Muscle layer of colon (tissue), 2 donors: ENCODE measurements at regions not wholly inside any gene's neighbourhood (a gene's known extent, or its start where the extent isn't known, plus 50 kb on each side); places are given as distances from the start of the nearest gene placed in this dataset.

Source experiments
- H3K27ac ChIP-seq: one replicate; pipeline ENCODE4 v1.7.0; 2013; ENCODE audit warnings: low read depth, mild to moderate bottlenecking, low read length, moderate library complexity
- H3K27me3 ChIP-seq, 2 donors: one replicate each; pipeline ENCODE4 v1.7.0; 2013; ENCODE audit warnings: low read length in 2 of 2, mild to moderate bottlenecking in 2 of 2; ENCODE audit not compliant: insufficient read depth in 2 of 2, control insufficient read depth in 1 of 2
- H3K36me3 ChIP-seq: one replicate; pipeline ENCODE4 v1.7.0; 2013; ENCODE audit warnings: mild to moderate bottlenecking, low read length; ENCODE audit not compliant: insufficient read depth
- H3K4me1 ChIP-seq: one replicate; pipeline ENCODE4 v1.7.0; 2013; ENCODE audit warnings: mild to moderate bottlenecking, low read length; ENCODE audit not compliant: insufficient read depth
- H3K4me3 ChIP-seq, 2 donors: one replicate each; pipeline ENCODE4 v1.7.0; 2013; ENCODE audit warnings: low read length in 2 of 2, low read depth in 1 of 2, mild to moderate bottlenecking in 1 of 2, moderate library complexity in 1 of 2
- H3K9ac ChIP-seq: one replicate; pipeline ENCODE4 v1.7.0; 2013; ENCODE audit warnings: low read length
- H3K9me3 ChIP-seq: one replicate; pipeline ENCODE4 v1.7.0; 2013; ENCODE audit warnings: mild to moderate bottlenecking, low read length
- donor health status: abdominal sarcoma.
- donor health status: Adenocarcinoma of cecum.

DNA sequence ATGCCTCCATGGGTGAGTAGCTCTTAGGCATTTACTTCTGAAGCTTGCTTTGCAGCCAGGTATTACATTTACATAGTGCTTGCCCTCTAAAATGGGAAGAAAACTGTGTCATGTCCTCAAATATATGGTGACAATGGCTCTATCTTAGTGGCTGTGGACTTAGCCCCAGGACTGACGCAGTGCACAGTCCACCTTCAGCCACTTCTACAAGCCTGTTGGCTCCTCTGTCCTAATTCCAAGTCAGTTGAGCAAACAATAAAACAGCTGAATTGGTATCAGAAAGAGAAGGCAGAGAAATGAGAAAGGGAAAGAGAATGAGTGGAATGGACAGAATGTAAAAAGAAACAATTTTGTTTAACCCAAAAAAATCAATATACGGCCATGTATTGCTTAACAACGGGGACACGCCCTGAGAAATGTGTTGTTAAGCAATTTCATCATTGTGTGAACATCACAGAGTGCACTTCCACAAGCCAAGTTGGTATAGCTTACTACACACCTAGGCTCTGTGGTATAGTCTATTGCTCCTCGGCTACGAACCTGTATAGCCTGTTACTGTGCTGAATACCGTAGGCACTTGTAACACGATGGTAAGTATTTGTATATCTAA lies 93.5 kb downstream of the GRIN2B start:
- Histone ChIP-seq H3K9ac (no peak overlapping the region), H3K27me3 (no peaks in the 10 kb centered on the region), H3K4me1 (no peaks in the 10 kb centered on the region), H3K9me3 (no peaks in the 10 kb centered on the region), H3K4me3 (no peak overlapping the region), H3K36me3 (no peaks in the 10 kb centered on the region), H3K27ac (no peak overlapping the region)

GRCh38 chr12:13882176-13882575 lies 99.2 kb downstream of the GRIN2B start:
- H3K9ac ChIP-seq = no peak overlapping the region
- no peaks in the 10 kb centered on the region for H3K27me3 ChIP-seq
- H3K9me3 ChIP-seq = no peaks in the 10 kb centered on the region
- H3K36me3 ChIP-seq = no peaks in the 10 kb centered on the region
- no peak overlapping the region for H3K27ac ChIP-seq
- H3K4me1 ChIP-seq = no peaks in the 10 kb centered on the region
- H3K4me3 ChIP-seq = no peak overlapping the region

GRCh38 chr12:13880613-13881012 lies 100.8 kb downstream of the GRIN2B start:
- Histone ChIP-seq H3K27ac (no peak overlapping the region), H3K4me1 (no peaks in the 10 kb centered on the region), H3K27me3 (no peaks in the 10 kb centered on the region), H3K4me3 (no peak overlapping the region), H3K9ac (no peak overlapping the region), H3K9me3 (no peaks in the 10 kb centered on the region), H3K36me3 (no peaks in the 10 kb centered on the region)

DNA sequence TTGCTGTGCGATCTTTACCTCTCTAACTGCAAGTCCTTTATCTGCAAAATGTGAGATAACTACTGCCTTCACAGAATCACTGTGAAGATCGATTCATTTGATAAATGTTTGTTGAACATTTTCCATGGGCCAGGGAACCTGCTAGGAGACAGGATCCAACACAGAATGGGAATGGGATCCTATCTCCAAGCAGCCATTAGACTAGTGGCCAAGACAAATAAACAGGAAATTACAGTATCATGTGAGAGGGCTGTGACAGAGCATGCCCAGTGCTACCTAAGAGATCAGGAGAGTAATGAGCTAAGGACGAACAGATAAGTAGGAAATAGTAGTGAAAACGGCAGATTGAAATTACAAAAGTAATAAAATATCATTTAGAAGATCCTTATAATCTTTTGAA lies 105.7 kb downstream of the GRIN2B start:
- Histone ChIP-seq H3K36me3 (no peaks in the 10 kb centered on the region), H3K27ac (no peak overlapping the region), H3K4me3 (no peak overlapping the region), H3K4me1 (no peaks in the 10 kb centered on the region), H3K27me3 (no peaks in the 10 kb centered on the region), H3K9ac (no peak overlapping the region), H3K9me3 (no peaks in the 10 kb centered on the region)

DNA sequence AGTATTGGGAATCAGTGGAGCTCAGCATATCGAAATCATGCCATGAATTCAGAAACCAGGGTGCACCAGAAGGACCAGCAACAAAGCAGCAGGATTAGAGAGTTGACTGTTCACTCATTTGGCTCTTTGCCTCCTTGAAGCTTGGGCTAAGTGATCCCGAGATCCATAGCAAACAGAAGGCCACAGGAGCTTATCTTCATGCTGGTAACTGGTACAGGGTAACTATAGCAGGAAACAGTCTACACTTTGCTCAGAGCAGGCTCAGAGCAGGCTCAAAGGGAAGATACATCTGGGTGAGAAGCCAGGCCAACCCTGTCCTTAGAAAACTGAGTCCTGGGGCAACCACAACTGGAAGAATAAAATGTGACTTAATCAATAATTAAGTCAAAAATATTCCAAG lies 111.1 kb downstream of the GRIN2B start:
- Histone ChIP-seq H3K27me3 (no peaks in the 10 kb centered on the region), H3K4me1 (no peaks in the 10 kb centered on the region), H3K9me3 (no peaks in the 10 kb centered on the region), H3K9ac (no peak overlapping the region), H3K4me3 (no peak overlapping the region), H3K36me3 (no peaks in the 10 kb centered on the region), H3K27ac (no peak overlapping the region)

- Histone ChIP-seq H3K9ac (no peak overlapping the region), H3K4me3 (no peak overlapping the region), H3K27me3 (no peaks in the 10 kb centered on the region), H3K27ac (no peak overlapping the region), H3K36me3 (no peaks in the 10 kb centered on the region), H3K4me1 (no peaks in the 10 kb centered on the region), H3K9me3 (no peaks in the 10 kb centered on the region)
Observed at GRCh38 chr12:13864081-13864673, 117.2 kb downstream of the GRIN2B start.

DNA sequence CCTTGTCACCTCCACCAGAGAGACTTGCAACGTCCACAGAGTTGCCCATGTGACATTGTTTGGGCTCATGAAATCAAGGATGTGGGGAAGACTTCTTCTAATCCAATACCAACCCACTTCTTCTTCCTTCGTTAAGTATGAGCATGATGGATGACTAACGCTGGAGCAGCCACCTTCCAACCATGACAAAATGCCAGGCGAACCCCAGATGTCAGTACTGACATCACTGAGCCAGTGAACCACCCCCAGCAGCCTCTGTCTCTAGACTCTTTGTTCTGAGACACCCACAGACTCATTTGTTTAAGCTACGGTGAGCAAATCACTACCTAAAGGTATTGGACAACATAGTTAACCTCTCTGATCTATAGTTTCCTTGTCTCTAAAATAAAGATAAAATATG lies 123.7 kb downstream of the GRIN2B start:
- Histone ChIP-seq H3K27me3 (no peaks in the 10 kb centered on the region), H3K9me3 (no peaks in the 10 kb centered on the region), H3K9ac (no peak overlapping the region), H3K36me3 (no peaks in the 10 kb centered on the region), H3K27ac (no peak overlapping the region), H3K4me3 (no peak overlapping the region), H3K4me1 (no peaks in the 10 kb centered on the region)

GRCh38 chr12:13853471-13853870 lies 127.9 kb downstream of the GRIN2B start:
- no peaks in the 10 kb centered on the region for H3K27me3 ChIP-seq
- peaks cover 7% of the 10 kb centered on the region for H3K4me1 ChIP-seq
- H3K27ac ChIP-seq = no peak overlapping the region
- H3K9me3 ChIP-seq = no peaks in the 10 kb centered on the region
- H3K36me3 ChIP-seq = no peaks in the 10 kb centered on the region
- H3K9ac ChIP-seq = no peak overlapping the region
- no peak overlapping the region for H3K4me3 ChIP-seq

GRCh38 chr12:13851828-13852227 lies 129.6 kb downstream of the GRIN2B start:
- H3K4me3 ChIP-seq = no peak overlapping the region
- no peaks in the 10 kb centered on the region for H3K9me3 ChIP-seq
- H3K9ac ChIP-seq = no peak overlapping the region
- H3K4me1 ChIP-seq = peaks cover 7% of the 10 kb centered on the region
- no peaks in the 10 kb centered on the region for H3K36me3 ChIP-seq
- no peak overlapping the region for H3K27ac ChIP-seq
- peaks cover 0 to 5% of the 10 kb centered on the region in 2 donors for H3K27me3 ChIP-seq

- H3K27ac ChIP-seq = no peak overlapping the region
- no peaks in the 10 kb centered on the region for H3K36me3 ChIP-seq
- no peaks in the 10 kb centered on the region for H3K9me3 ChIP-seq
- peaks cover 7% of the 10 kb centered on the region for H3K4me1 ChIP-seq
- no peak overlapping the region for H3K9ac ChIP-seq
- H3K4me3 ChIP-seq = no peak overlapping the region
- peaks cover 0 to 5% of the 10 kb centered on the region in 2 donors for H3K27me3 ChIP-seq
Observed at GRCh38 chr12:13849456-13849855, 131.9 kb downstream of the GRIN2B start.

DNA sequence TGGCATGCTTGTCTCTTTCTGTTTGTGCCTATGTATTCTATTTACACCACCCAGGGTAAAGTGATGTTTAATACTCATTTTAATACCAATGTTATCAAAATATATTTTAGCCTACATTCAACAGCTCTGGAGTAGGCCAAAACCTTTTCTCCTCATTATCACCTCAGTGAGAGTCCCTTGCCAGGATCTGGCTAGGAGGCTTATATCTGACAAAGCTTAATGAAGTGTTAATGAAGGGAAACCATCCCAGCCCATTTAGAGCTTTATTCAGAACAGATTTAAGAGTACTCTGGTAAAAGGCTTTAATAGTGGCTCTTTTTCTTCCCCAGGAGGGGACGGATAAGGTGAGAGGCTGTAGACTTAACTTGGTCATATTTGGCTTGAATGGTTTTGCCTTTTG lies 137.6 kb downstream of the GRIN2B start:
- no peak overlapping the region for H3K9ac ChIP-seq
- H3K4me1 ChIP-seq = no peaks in the 10 kb centered on the region
- H3K36me3 ChIP-seq = no peaks in the 10 kb centered on the region
- H3K27me3 ChIP-seq = peaks cover 0 to 5% of the 10 kb centered on the region in 2 donors
- no peaks in the 10 kb centered on the region for H3K9me3 ChIP-seq
- H3K27ac ChIP-seq = no peak overlapping the region
- no peak overlapping the region for H3K4me3 ChIP-seq

DNA sequence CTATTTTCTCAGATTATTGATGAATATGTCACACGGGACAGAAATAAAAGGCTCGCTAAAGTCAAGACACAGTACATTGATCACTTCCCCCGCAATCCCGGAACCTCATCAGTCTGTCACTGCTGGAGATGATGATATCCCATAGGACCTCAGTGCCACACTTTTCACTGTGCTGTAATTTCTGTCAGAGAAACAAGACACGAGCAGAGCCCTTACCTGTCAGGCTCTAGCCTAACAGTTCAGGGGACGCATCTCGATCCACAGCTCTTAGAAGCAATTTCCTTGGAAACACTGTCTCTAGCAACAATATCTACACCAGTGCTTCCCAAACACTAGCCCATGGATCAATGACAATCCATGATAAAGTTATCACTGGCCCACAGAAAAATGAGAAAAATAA lies 140.0 kb downstream of the GRIN2B start:
- no peaks in the 10 kb centered on the region for H3K27me3 ChIP-seq
- no peaks in the 10 kb centered on the region for H3K4me1 ChIP-seq
- H3K9me3 ChIP-seq = no peaks in the 10 kb centered on the region
- no peaks in the 10 kb centered on the region for H3K36me3 ChIP-seq
- H3K9ac ChIP-seq = no peak overlapping the region
- no peak overlapping the region for H3K27ac ChIP-seq
- H3K4me3 ChIP-seq = no peak overlapping the region
